ENCODE measurements at regions not wholly inside any gene's neighbourhood (a gene's known extent, or its start where the extent isn't known, plus 50 kb on each side); places are given as distances from the start of the nearest gene placed in this dataset.

DNA sequence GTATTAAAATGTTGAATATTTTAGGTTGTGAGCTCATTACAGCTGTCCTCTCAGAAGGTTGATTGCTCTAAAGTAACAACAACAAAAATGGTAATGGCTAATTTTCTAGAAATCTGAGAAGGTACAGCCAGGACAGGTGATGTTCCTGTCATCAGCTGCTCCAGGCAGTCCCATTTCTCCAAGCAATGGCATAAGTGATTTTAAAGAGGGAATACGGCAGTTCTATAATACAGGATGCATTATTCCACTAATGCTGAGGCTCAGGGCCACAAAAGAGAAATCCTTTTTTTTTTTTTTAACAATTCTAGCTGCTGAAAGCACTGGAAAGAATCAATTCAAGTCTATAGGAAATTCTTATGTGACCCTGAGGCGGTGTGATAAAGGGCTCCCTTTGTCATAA, 199.9 kb downstream of the PMAIP1 start (continued):
- TF ChIP-seq, protein P1, sequence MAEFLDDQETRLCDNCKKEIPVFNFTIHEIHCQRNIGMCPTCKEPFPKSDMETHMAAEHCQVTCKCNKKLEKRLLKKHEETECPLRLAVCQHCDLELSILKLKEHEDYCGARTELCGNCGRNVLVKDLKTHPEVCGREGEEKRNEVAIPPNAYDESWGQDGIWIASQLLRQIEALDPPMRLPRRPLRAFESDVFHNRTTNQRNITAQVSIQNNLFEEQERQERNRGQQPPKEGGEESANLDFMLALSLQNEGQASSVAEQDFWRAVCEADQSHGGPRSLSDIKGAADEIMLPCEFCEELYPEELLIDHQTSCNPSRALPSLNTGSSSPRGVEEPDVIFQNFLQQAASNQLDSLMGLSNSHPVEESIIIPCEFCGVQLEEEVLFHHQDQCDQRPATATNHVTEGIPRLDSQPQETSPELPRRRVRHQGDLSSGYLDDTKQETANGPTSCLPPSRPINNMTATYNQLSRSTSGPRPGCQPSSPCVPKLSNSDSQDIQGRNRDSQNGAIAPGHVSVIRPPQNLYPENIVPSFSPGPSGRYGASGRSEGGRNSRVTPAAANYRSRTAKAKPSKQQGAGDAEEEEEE (CRISPR knock-in tag; IDR thresholded peaks at IDR 0.05; ENCODE audit: borderline replicate concordance), result no peak

DNA sequence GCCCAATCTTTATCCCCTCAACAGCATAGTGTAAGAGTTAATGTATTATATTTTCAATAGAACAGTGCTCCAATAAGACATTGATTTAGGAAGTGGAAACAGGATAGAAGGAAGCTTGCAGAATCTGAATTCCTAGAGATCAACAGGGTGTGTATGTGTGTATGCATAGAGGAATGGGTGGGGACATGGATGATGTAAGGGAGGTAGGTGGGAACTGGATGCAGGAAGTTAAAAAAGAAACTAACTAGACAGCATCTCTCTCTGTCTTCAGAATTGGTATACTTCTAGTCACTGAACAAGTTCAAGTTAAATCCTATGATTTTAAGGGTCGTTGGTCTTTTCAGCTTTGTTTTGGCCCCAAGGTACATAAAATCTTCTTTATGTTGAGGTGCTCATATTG, 196.6 kb downstream of the PMAIP1 start:
- ChIA-PET CTCF (ENCODE audit: low intra/inter-chr PET ratio, low total read pairs) (no interaction called here), POLR2A (no interaction called here)
- FAIRE-seq (no peak), ATAC-seq (no peak), DNase-seq (ENCODE audit: low spot score) (no peak)
- Histone ChIP-seq H3K9me3 (ENCODE audit: low read length) (peaks cover 6% of the 10 kb centered on the region; the same call in 1 of the 2 replicates), H3K27ac (ENCODE audit: extremely low read length, insufficient read depth, low read length) (no peak overlapping the region), H4K20me1 (ENCODE audit: insufficient read depth, low read length) (no peaks in the 10 kb centered on the region), H3K4me2 (ENCODE audit: low read depth, low read length) (no peak overlapping the region), H2AFZ (ENCODE audit: low read length) (no peak overlapping the region), H3K27me3 (ENCODE audit: control insufficient read depth in 1 of 2, insufficient read depth in 2 of 2, low read length in 2 of 2) (no peaks in the 10 kb centered on the region), H3K36me3 (replicated peaks in 1 of 2; ENCODE audit: control insufficient read depth in 1 of 2, insufficient read depth in 2 of 2, low read length in 2 of 2) (no peaks in the 10 kb centered on the region), H3K4me1 (ENCODE audit: insufficient read depth, low read length) (no peaks in the 10 kb centered on the region), H3K9ac (ENCODE audit: insufficient read depth, low read depth, low read length) (no peak overlapping the region), H3K4me3 (replicated peaks in 1 of 3; ENCODE audit: insufficient read depth in 1 of 3, low read depth in 2 of 3, low read length in 3 of 3) (no peak overlapping the region), H3K79me2 (ENCODE audit: insufficient read depth, low read length) (no peaks in the 10 kb centered on the region)
- 0% methylated on average over 1 of the region's 1 CpG for WGBS (ENCODE audit: low lambda C conversion rate)
- no TSS peak for BruUV-seq (replicated peaks)
- intact Hi-C loops (cut with micrococcal nuclease; ENCODE audit: unreplicated experiment), result no loop called here
- in situ Hi-C loops (cut with HindIII; ENCODE audit: extremely low pct_ligation_motif_present, low pct_unique_long_range_greater_than_20kb), result no loop called here
- TF ChIP-seq ZNF547 (CRISPR knock-in tag; IDR thresholded peaks at IDR 0.05), result no peak

DNA sequence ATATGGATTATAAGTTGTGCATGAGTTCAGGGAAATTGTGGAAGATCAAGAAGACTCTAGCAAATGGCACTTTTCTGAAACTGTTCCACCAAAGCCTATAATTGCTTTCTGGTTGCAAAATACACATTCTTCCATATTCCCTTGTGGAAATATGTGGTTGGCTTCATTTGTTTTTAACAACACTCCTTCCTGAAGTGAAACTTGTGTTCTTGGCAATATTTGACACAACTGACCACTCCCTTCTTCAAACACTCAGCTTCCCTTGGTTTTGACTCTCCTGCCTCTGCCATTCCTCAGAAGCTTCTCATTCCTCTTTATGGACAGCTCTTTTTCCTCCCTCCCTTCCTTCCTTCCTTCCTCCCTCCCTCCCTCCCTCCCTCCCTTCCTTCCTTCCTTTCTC, 192.3 kb downstream of the PMAIP1 start:
- Histone ChIP-seq H3K27ac (ENCODE audit: extremely low read length, insufficient read depth, low read length) (no peak overlapping the region), H3K4me1 (ENCODE audit: insufficient read depth, low read length) (no peaks in the 10 kb centered on the region), H3K4me3 (replicated peaks in 1 of 3; ENCODE audit: insufficient read depth in 1 of 3, low read depth in 2 of 3, low read length in 3 of 3) (no peak overlapping the region), H3K4me2 (ENCODE audit: low read depth, low read length) (no peak overlapping the region), H3K27me3 (ENCODE audit: control insufficient read depth in 1 of 2, insufficient read depth in 2 of 2, low read length in 2 of 2) (no peaks in the 10 kb centered on the region), H3K36me3 (replicated peaks in 1 of 2; ENCODE audit: control insufficient read depth in 1 of 2, insufficient read depth in 2 of 2, low read length in 2 of 2) (no peaks in the 10 kb centered on the region), H4K20me1 (ENCODE audit: insufficient read depth, low read length) (no peaks in the 10 kb centered on the region), H3K9me3 (ENCODE audit: low read length) (peaks cover 6% of the 10 kb centered on the region; the same call in 1 of the 2 replicates), H2AFZ (ENCODE audit: low read length) (no peak overlapping the region), H3K9ac (ENCODE audit: insufficient read depth, low read depth, low read length) (no peak overlapping the region), H3K79me2 (ENCODE audit: insufficient read depth, low read length) (no peaks in the 10 kb centered on the region)
- in situ Hi-C loops (cut with HindIII; ENCODE audit: extremely low pct_ligation_motif_present, low pct_unique_long_range_greater_than_20kb), result no loop called here
- ChIA-PET POLR2A (no interaction called here), CTCF (ENCODE audit: low intra/inter-chr PET ratio, low total read pairs) (no interaction called here)
- ATAC-seq (no peak), FAIRE-seq (no peak), DNase-seq (ENCODE audit: low spot score) (no peak)
- BruUV-seq (replicated peaks), result no TSS peak
- intact Hi-C loops (cut with micrococcal nuclease; ENCODE audit: unreplicated experiment), result no loop called here
- TF ChIP-seq POGZ (CRISPR knock-in tag; IDR thresholded peaks at IDR 0.05), result no peak
- TF ChIP-seq, protein P2, sequence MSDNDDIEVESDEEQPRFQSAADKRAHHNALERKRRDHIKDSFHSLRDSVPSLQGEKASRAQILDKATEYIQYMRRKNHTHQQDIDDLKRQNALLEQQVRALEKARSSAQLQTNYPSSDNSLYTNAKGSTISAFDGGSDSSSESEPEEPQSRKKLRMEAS (IDR thresholded peaks at IDR 0.05), result no peak
- TF ChIP-seq NFE2 (CRISPR knock-in tag; IDR thresholded peaks at IDR 0.05), result no peak
- TF ChIP-seq PHF21A (CRISPR knock-in tag; IDR thresholded peaks at IDR 0.05), result no peak
- TF ChIP-seq, protein P3, sequence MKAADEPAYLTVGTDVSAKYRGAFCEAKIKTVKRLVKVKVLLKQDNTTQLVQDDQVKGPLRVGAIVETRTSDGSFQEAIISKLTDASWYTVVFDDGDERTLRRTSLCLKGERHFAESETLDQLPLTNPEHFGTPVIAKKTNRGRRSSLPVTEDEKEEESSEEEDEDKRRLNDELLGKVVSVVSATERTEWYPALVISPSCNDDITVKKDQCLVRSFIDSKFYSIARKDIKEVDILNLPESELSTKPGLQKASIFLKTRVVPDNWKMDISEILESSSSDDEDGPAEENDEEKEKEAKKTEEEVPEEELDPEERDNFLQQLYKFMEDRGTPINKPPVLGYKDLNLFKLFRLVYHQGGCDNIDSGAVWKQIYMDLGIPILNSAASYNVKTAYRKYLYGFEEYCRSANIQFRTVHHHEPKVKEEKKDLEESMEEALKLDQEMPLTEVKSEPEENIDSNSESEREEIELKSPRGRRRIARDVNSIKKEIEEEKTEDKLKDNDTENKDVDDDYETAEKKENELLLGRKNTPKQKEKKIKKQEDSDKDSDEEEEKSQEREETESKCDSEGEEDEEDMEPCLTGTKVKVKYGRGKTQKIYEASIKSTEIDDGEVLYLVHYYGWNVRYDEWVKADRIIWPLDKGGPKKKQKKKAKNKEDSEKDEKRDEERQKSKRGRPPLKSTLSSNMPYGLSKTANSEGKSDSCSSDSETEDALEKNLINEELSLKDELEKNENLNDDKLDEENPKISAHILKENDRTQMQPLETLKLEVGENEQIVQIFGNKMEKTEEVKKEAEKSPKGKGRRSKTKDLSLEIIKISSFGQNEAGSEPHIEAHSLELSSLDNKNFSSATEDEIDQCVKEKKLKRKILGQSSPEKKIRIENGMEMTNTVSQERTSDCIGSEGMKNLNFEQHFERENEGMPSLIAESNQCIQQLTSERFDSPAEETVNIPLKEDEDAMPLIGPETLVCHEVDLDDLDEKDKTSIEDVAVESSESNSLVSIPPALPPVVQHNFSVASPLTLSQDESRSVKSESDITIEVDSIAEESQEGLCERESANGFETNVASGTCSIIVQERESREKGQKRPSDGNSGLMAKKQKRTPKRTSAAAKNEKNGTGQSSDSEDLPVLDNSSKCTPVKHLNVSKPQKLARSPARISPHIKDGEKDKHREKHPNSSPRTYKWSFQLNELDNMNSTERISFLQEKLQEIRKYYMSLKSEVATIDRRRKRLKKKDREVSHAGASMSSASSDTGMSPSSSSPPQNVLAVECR (CRISPR knock-in tag; IDR thresholded peaks at IDR 0.05; ENCODE audit: borderline replicate concordance), result no peak
- TF ChIP-seq KMT2A (CRISPR knock-in tag; IDR thresholded peaks at IDR 0.05), result no peak
- TF ChIP-seq, protein P4, sequence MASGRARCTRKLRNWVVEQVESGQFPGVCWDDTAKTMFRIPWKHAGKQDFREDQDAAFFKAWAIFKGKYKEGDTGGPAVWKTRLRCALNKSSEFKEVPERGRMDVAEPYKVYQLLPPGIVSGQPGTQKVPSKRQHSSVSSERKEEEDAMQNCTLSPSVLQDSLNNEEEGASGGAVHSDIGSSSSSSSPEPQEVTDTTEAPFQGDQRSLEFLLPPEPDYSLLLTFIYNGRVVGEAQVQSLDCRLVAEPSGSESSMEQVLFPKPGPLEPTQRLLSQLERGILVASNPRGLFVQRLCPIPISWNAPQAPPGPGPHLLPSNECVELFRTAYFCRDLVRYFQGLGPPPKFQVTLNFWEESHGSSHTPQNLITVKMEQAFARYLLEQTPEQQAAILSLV (CRISPR knock-in tag; IDR thresholded peaks at IDR 0.05; ENCODE audit: borderline replicate concordance), result no peak
- no peak for TF ChIP-seq SKI (IDR thresholded peaks at IDR 0.05; ENCODE audit: partially characterized antibody)
